HEK293 (cell line): ENCODE measurements at regions not wholly inside any gene's neighbourhood (a gene's known extent, or its start where the extent isn't known, plus 50 kb on each side); places are given as distances from the start of the nearest gene placed in this dataset.

Experiments used
- GLIS1 ChIP-seq: fragments of 450-650 bp; formaldehyde crosslinking; IDR thresholded peaks from 2 replicates; pipeline ENCODE4 v1.5.1; 2016; ENCODE audit warnings: missing biosample characterization, missing genetic modification characterization
- KLF10 ChIP-seq: fragments of 450-650 bp; IDR thresholded peaks from 2 replicates; pipeline ENCODE4 v1.5.1; 2018; ENCODE audit warnings: missing biosample characterization, mild to moderate bottlenecking, missing genetic modification characterization
- ZBTB1 ChIP-seq: fragments of 450-650 bp; formaldehyde crosslinking; IDR thresholded peaks from 2 replicates; pipeline ENCODE4 v1.5.1; 2016; ENCODE audit warnings: missing biosample characterization, missing genetic modification characterization
- ZNF24 ChIP-seq: fragments of 450-650 bp; formaldehyde crosslinking; IDR thresholded peaks from 2 replicates; pipeline ENCODE4 v1.5.1; 2016; ENCODE audit warnings: missing biosample characterization, missing genetic modification characterization
- ZNF404 ChIP-seq: fragments of 450-650 bp; formaldehyde crosslinking; IDR thresholded peaks from 2 replicates; pipeline ENCODE4 v1.5.1; 2017; ENCODE audit warnings: missing biosample characterization, missing genetic modification characterization
- ZNF830 ChIP-seq: fragments of 450-650 bp; IDR thresholded peaks from 2 replicates; pipeline ENCODE4 v1.5.0; 2018; ENCODE audit warnings: missing biosample characterization, missing genetic modification characterization, low read depth, mild to moderate bottlenecking, moderate library complexity
- TF ChIP-seq, protein P1 (sequence below): fragments of 450-650 bp; formaldehyde crosslinking; IDR thresholded peaks from 2 replicates; pipeline ENCODE4 v1.5.1; 2016; ENCODE audit warnings: missing biosample characterization, missing genetic modification characterization
- TF ChIP-seq, protein P2 (sequence below): fragments of 450-650 bp; formaldehyde crosslinking; IDR thresholded peaks from 2 replicates; pipeline ENCODE4 v1.5.1; 2016; ENCODE audit warnings: missing biosample characterization, missing genetic modification characterization, low read depth
- TF ChIP-seq, protein P3 (sequence below): fragments of 450-650 bp; formaldehyde crosslinking; IDR thresholded peaks from 2 replicates; pipeline ENCODE4 v1.5.1; 2017; ENCODE audit warnings: missing biosample characterization, missing genetic modification characterization

DNA sequence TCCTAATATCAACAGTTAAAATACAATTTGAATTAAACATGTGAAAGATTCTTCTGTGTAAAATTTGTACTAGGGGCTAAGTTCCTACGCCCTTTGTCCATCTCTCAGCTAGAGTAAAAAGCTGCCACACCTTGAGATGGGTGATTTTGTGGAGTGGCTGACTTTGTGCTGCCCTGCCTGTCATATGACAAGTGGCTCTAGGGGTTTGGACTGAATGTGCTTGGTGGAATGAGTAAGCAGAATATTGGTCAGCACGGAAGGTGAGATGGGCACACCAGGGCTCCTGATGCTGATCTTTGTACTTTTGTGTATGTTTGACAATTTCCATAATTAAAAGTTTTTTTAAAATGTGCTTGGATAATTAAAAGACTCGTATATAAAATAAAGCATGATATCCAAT lies 133.6 kb upstream of the SLC45A1 start:
- TF ChIP-seq ZBTB1 (tag by site-specific recombination) (no peak), ZNF24 (tag by site-specific recombination) (no peak), ZNF404 (tag by site-specific recombination) (no peak), GLIS1 (tag by site-specific recombination) (no peak), KLF10 (no peak), ZNF830 (no peak)
- TF ChIP-seq, protein P1, sequence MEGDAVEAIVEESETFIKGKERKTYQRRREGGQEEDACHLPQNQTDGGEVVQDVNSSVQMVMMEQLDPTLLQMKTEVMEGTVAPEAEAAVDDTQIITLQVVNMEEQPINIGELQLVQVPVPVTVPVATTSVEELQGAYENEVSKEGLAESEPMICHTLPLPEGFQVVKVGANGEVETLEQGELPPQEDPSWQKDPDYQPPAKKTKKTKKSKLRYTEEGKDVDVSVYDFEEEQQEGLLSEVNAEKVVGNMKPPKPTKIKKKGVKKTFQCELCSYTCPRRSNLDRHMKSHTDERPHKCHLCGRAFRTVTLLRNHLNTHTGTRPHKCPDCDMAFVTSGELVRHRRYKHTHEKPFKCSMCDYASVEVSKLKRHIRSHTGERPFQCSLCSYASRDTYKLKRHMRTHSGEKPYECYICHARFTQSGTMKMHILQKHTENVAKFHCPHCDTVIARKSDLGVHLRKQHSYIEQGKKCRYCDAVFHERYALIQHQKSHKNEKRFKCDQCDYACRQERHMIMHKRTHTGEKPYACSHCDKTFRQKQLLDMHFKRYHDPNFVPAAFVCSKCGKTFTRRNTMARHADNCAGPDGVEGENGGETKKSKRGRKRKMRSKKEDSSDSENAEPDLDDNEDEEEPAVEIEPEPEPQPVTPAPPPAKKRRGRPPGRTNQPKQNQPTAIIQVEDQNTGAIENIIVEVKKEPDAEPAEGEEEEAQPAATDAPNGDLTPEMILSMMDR: no peak
- TF ChIP-seq, protein P2, sequence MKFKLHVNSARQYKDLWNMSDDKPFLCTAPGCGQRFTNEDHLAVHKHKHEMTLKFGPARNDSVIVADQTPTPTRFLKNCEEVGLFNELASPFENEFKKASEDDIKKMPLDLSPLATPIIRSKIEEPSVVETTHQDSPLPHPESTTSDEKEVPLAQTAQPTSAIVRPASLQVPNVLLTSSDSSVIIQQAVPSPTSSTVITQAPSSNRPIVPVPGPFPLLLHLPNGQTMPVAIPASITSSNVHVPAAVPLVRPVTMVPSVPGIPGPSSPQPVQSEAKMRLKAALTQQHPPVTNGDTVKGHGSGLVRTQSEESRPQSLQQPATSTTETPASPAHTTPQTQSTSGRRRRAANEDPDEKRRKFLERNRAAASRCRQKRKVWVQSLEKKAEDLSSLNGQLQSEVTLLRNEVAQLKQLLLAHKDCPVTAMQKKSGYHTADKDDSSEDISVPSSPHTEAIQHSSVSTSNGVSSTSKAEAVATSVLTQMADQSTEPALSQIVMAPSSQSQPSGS (tag by site-specific recombination): no peak
- TF ChIP-seq, protein P3, sequence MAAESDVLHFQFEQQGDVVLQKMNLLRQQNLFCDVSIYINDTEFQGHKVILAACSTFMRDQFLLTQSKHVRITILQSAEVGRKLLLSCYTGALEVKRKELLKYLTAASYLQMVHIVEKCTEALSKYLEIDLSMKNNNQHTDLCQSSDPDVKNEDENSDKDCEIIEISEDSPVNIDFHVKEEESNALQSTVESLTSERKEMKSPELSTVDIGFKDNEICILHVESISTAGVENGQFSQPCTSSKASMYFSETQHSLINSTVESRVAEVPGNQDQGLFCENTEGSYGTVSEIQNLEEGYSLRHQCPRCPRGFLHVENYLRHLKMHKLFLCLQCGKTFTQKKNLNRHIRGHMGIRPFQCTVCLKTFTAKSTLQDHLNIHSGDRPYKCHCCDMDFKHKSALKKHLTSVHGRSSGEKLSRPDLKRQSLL (tag by site-specific recombination): no peak
